Anterior cingulate cortex (tissue), 58 donors: ENCODE measurements at regions not wholly inside any gene's neighbourhood (a gene's known extent, or its start where the extent isn't known, plus 50 kb on each side); places are given as distances from the start of the nearest gene placed in this dataset.

Experiments used
- DNase-seq, 58 donors: peaks; one replicate each; lab custom pipeline; 2025; lab: John Stamatoyannopoulos, UW

DNA sequence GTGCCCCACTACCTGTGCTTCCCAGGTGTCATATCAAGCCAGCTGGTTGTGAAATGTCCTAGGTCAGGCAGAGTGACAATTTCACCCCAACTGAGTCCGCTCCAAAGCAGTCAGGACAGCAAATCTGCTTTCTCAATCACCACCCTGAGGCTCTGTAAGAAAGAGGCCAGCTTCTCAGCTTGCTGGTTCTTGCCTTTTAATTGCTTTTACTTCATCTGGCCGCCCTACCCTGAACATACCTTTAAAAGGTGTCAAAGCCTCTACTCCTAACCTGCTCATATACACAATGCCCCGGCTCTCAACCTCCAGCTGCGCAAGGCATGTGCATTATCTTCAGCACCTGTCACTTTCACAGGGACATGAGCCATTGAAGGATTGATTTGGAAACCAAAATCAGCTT, 581.6 kb downstream of the NPHP4 start:
- no peak for DNase-seq

DNA sequence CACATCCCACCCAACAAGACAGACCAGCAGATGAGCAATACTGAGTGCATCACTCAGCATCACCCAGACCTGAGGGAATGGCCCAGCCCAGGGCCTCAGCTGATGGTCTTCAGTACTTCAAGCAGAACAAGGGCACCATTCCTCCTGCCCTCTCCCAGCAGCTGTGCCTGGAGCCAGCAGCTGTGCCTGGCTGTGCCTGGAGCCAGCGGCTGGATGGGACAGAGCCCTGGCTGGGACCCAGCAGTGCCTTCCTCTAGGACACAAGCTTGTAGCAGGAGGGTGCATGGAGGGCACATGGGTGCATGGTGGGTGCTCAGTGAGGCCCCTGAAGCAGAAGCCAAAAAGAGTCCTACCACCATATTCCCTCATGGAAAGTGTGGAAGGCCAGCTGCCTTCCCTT, 583.8 kb downstream of the NPHP4 start:
- peak in 20 of 58 donors; percentile 3 to 53 (median 14) for DNase-seq

GRCh38 chr1:5405263-5405662, 587.0 kb downstream of the NPHP4 start:
- no peak for DNase-seq

DNA sequence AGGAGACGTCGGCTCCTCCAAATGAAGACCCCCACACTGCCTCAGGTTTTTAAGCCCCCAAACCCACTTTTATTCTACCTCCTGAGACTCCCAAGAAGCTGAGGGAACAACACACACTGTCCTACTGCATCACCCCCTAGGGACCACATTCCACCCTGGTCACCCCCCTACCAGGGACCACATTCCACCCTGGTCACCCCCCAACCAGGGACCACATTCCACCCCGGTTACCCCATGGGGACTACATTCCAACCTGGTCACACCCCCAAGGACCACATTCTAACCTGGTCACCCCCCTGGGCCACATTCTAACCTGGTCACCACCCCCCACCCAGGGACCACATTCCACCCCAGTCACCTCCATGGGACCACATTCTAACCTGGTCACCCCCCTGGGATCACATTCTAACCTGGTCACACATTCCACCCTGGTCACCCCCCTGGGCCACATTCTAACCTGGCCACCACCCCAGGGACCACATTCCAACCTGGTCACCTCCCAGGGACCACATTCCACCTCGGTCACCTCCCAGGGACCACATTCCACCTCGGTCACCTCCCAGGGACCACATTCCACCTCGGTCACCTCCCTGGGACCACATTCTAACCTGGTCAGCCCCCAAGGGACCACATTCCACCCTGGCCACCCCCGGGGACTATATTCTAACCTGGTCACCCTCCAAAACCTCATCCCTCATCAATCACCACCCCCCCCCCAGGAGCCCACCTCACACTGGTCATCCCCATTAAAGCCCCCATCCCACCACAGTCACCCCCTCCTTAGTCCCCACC, 587.6 kb downstream of the NPHP4 start:
- DNase-seq, result no peak

- no peak for DNase-seq
These were observed 588.3 kb downstream of the NPHP4 start for GRCh38 chr1:5403935-5404334.

- DNase-seq, result no peak
These were observed 589.6 kb downstream of the NPHP4 start for GRCh38 chr1:5402618-5403017.

GRCh38 chr1:5399771-5400170, 592.5 kb downstream of the NPHP4 start:
- no peak for DNase-seq

DNA sequence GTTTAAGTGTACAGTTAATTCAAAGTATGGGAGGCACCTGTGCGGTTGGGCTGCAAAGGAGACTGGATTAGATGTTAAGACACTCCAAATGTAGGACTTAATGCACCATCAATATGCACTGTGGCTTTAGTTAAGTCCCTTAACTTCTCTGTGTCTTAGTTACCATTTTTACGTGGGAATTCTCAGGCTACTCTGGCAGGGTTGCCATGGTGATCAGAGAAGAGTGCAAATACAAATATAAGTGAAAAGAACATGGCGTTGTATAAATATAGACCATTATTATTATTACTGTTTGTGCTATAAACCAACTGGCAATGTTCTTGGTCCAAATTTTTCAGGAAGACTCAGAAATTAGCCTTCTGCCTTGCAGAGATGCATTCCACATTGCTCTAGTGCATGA, 595.6 kb downstream of the NPHP4 start:
- DNase-seq, result no peak

DNA sequence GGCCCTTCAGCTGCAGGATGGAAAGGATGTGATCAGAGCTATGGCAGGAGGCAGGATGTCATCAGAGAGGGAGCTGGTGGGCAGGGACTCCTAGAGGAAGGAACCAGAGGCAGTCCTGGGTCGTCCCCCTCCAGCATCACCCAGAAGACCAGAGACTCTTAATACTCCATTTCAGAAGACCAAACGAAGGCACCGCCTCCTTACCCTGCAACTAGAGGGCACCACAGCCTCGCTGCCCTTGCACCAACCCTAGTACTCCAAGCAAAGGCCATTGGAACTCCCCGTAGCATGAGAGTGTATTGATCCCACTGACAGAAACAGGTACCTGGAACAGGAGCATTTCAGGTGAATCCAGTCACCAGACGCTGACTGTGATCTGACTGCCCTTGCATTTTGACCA, 598.1 kb downstream of the NPHP4 start:
- no peak for DNase-seq

- no peak for DNase-seq
These were observed 598.6 kb downstream of the NPHP4 start for GRCh38 chr1:5393603-5394002.

DNA sequence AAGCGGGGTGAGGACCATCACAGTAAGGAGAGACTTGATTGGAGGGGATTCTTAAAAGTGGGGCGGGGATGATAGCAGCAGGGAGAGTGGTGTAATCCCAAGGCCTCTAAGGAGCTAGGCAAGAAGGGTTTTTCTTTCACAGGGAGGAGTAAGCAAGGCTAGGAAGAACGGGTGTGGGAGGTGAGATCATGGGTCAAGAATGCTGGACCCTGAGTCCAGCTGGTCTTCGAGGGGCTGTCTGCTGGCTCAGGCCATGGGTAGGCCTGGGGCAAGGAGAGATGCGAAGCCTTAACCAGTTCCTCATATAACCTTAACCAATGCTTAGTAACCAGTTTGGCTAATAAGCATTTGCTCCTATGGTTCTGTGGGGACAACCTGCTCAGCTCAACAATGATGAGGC, 599.1 kb downstream of the NPHP4 start:
- DNase-seq, result no peak

DNA sequence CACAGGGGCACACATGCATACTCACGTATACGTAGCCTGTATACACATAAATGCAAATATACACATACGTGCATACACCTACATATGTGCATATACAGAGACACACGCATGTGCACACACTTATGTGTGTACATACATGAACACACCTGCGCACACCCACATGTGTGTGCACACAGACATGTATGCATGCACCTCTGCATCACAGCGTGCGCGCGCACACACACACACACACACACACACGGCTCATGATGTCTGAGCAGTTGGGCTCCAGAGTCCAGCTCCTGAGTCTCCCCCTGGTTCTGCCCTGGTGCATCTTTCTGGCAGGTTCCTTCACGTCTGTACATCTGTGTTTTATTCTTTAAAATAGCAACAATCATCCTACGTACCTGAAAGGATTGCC, 600.5 kb downstream of the NPHP4 start:
- DNase-seq, result no peak

DNA sequence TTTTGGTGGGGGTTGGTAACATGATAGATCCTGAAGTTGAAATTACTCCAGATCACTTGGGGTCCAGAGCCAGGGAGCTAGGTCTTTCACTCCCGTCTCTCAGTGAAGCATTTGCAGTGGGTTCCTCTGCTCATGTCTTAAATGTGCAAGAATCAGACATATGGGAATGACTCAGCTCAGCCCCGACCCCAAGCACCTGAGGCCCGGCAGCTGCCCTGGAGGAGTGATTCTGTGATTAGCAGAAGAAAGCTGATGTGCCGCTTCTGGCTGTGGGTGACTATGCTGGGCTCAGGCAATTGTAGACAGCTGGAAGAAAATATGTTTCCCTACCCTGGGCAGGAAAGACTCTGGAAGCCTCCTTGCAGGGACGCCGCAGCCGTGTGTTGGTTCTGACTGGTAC, 601.7 kb downstream of the NPHP4 start:
- DNase-seq, result no peak

DNA sequence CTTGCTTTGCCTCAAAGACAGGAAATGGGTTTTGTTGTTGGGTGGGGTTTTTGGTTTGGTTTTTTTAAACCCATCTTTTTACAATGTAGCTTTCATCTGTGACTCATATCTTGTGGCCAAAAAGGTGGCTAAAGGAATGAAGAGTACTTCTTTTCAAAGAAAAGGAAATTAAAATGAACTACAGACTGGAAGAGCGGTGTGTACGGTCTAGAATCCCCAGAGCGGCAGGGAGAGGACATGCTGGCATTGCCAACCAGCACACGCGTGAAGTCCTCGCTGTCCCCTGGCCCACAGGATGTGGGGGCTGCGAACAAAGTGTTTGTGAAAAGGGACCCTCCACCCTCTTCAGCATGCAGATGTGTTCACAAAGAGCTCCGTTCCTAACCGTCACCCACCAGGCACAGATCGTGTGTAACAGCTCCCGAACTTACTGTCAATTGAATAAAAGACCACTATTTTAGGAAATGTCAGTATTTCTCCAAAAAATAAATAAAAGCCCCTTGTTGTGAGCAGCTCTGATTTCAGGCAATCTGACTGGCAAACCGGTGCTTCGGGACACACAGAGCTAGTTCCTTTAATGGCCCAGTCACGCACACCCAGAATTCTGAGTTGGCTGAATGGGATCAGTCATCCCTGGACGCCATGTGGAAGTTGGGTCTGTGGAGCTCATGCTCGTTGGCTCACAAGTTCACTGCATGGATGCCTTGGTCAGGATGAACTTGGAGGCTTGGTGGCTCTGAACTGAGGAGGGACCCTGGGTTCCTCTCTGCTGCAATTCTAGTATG, 602.9 kb downstream of the NPHP4 start:
- DNase-seq, result peak in 1 of 58 donors; percentile 3

DNA sequence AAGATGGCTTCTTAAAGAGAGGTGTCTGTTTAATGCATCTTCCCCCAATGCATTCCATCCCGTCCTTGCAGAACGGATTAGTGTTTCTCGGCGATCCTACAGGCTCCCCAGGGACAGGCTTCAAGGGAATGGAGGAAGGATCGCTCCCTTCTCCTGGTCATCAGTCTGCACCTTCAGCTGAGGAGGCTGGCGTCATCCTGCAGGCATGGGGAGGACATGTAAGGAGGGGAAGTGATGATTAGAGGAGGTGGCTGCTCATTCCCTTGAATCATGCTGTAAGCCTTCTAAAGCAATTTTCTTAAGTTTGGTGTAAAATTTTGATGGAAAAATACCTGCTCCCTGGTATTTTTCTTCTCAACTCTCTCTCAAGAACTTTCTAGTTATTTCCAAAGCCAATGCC, 603.6 kb downstream of the NPHP4 start:
- no peak for DNase-seq

- no peak for DNase-seq
These were observed 605.9 kb downstream of the NPHP4 start for GRCh38 chr1:5386371-5386770.

GRCh38 chr1:5385956-5386355, 606.3 kb downstream of the NPHP4 start:
- no peak for DNase-seq

DNA sequence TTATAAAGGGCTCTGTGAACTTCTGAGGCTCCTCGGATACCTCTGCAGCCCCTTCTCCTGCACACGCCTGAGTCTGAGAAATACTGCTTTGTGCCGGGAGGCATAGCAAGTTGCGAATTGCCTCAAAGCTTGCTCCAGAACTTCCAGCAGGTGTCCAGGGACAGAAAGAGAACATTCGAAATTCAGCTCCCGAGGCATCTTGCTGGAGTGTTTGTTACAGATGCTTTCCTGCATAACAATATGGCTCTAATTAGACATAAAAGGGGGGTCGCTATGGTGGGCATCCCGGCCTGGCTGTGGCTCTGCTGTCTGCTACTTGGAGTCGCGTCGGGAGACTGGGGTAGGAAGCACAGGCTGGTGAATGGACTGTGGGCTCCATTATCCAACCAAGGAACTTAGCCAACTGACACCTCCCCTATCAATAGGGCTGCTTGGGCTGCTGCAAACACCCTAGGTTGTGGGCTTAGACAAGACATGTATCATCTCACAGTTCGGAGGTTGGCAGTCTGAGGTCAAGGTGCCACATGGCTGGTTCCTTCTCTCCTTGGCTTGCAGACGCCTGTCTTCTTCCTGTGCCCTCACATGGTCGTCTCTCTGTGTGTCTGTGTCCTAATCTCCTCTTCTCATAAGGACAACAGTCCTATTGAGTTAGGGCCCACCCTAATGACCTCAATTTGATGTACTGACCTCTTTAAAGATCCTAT, 607.0 kb downstream of the NPHP4 start:
- DNase-seq, result no peak

GRCh38 chr1:5381491-5381890, 610.7 kb downstream of the NPHP4 start:
- no peak for DNase-seq

DNA sequence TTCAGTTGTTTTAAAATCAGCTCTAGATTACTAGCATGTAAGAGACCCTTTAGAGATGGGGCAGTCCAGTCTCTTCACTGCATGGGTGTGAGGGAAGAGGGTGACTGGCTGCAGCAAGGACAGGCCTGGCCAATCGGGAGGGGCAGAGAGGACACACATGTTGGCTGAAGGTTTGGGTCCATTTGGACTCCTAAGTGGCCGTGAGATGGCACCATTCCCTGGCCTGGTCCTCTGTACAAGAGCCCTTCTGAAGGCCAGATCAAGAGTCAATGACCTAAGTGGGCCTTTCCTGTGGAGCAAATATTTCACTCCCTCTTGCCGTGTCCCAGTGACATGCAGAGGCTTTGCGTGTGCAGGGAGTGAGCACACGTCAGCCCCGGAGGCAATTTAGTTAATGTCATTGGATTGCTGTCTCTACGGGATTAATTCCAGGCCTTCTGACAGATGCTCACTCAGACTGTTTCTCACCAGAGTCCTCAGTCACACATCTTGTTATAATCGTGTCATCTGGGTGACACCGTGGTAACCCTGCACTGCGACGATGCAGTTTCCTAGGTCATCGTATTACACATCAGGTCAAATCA, 613.0 kb downstream of the NPHP4 start:
- no peak for DNase-seq
